B cell (primary cell): ENCODE measurements at regions not wholly inside any gene's neighbourhood (a gene's known extent, or its start where the extent isn't known, plus 50 kb on each side); places are given as distances from the start of the nearest gene placed in this dataset.

Experiments used
- ATAC-seq: fragments of 200-7000 bp; cut with Tn5 transposase; one replicate; pipeline ENCODE4 v1.10.0; 2021; ENCODE audit warnings: low read depth, mild to moderate bottlenecking, moderate number of reproducible peaks, moderate library complexity
- CTCF ChIA-PET: fragments of 350-600 bp; sonication (Branson Sonifier 250); formaldehyde crosslinking; loops from one replicate; lab custom pipeline; 2021; ENCODE audit warnings: antibody characterized with exemption, inconsistent platforms; lab: Charles Lee
- POLR2A ChIA-PET: fragments of 350-600 bp; sonication (Branson Sonifier 250); formaldehyde crosslinking; loops from one replicate; lab custom pipeline; 2021; ENCODE audit warnings: antibody characterized with exemption; lab: Charles Lee
- DNase-seq: peaks from one replicate; pipeline ENCODE4 v3.0.0; 2013
- H2AFZ ChIP-seq: 2 replicates; pipeline ENCODE4 v1.6.1; 2012; ENCODE audit warnings: mild to moderate bottlenecking, low read depth, low read length; ENCODE audit not compliant: insufficient read depth, poor library complexity, severe bottlenecking
- H3K27ac ChIP-seq, 2 donors: 1 replicate in 1 of 2; 2 replicates in 1 of 2; pipeline ENCODE4 v1.5.1; 2012 to 2013; ENCODE audit warnings: low read length in 2 of 2, mild to moderate bottlenecking in 2 of 2, moderate library complexity in 1 of 2
- H3K27me3 ChIP-seq, 4 experiments: fragments of 200-600 bp in 1 of 4; sonication (generic) in 1 of 4; replicated peaks in 1 of 4; 1 replicate in 2 of 4; 2 replicates in 2 of 4; pipeline versions ENCODE4 v1.6.1 to v1.7.0; 2013 to 2016; ENCODE audit warnings: low read length in 3 of 4, mild to moderate bottlenecking in 2 of 4, mixed read lengths in 1 of 4, moderate library complexity in 1 of 4; ENCODE audit not compliant: insufficient read depth in 4 of 4, control insufficient read depth in 3 of 4; ENCODE audit errors: control extremely low read depth in 1 of 4
- H3K36me3 ChIP-seq, 2 experiments: replicated peaks in 1 of 2; 1 replicate in 1 of 2; 2 replicates in 1 of 2; pipeline versions ENCODE4 v1.6.1 to v1.7.1; 2013; ENCODE audit warnings: low read length in 1 of 2; ENCODE audit not compliant: insufficient read depth in 2 of 2, control insufficient read depth in 1 of 2; ENCODE audit errors: control extremely low read depth in 1 of 2, extremely low read depth in 1 of 2
- H3K4me1 ChIP-seq, 2 donors: fragments of 200-600 bp in 1 of 2; sonication (generic) in 1 of 2; 1 replicate in 1 of 2; 2 replicates in 1 of 2; pipeline versions ENCODE4 v1.5.1 to v1.6.1; 2013 to 2017; ENCODE audit warnings: low read length in 2 of 2; ENCODE audit not compliant: control insufficient read depth in 2 of 2, insufficient read depth in 2 of 2
- H3K4me2 ChIP-seq: replicated peaks from 2 replicates; pipeline ENCODE3; 2012; ENCODE audit warnings: mild to moderate bottlenecking, low read depth, low read length; ENCODE audit not compliant: poor library complexity, severe bottlenecking
- H3K4me3 ChIP-seq, 5 experiments: fragments of 200-600 bp in 1 of 5; sonication (generic) in 1 of 5; 1 replicate in 3 of 5; 2 replicates in 2 of 5; pipeline versions ENCODE4 v1.5.1 to v1.7.0; 2011 to 2016; ENCODE audit warnings: low read length in 4 of 5, mild to moderate bottlenecking in 4 of 5, low read depth in 2 of 5, control low read depth in 1 of 5, moderate library complexity in 1 of 5; ENCODE audit not compliant: insufficient read depth in 1 of 5; ENCODE audit errors: control extremely low read depth in 1 of 5, extremely low read depth in 1 of 5
- H3K79me2 ChIP-seq: fragments of 200-600 bp; sonication (generic); one replicate; pipeline ENCODE4 v1.6.0; 2016; ENCODE audit warnings: low read length; ENCODE audit not compliant: control insufficient read depth, insufficient read depth
- H3K9ac ChIP-seq: fragments of 200-600 bp; sonication (generic); 2 replicates; pipeline ENCODE4 v1.6.1; 2017; ENCODE audit warnings: mild to moderate bottlenecking, low read length, moderate library complexity
- H3K9me3 ChIP-seq, 3 donors: one replicate each; pipeline versions ENCODE4 v1.6.1 to v1.7.1; 2013; ENCODE audit warnings: low read length in 2 of 3; ENCODE audit not compliant: control insufficient read depth in 2 of 3, insufficient read depth in 1 of 3; ENCODE audit errors: control extremely low read depth in 1 of 3
- H4K20me1 ChIP-seq: 2 replicates; pipeline ENCODE4 v1.6.0; 2012; ENCODE audit warnings: mild to moderate bottlenecking, low read length; ENCODE audit not compliant: insufficient read depth, control insufficient read depth, poor library complexity, severe bottlenecking
- H3K27ac Mint-ChIP-seq: one replicate; pipeline ENCODE4 v1.8.0; 2021; ENCODE audit warnings: mixed read lengths
- H3K27me3 Mint-ChIP-seq: one replicate; pipeline ENCODE4 v1.8.0; 2021; ENCODE audit warnings: mixed read lengths
- H3K4me1 Mint-ChIP-seq: one replicate; pipeline ENCODE4 v1.8.0; 2021; ENCODE audit warnings: mixed read lengths
- H3K4me3 Mint-ChIP-seq: one replicate; pipeline ENCODE4 v1.8.0; 2021; ENCODE audit warnings: mixed read lengths
- H3K9me3 Mint-ChIP-seq: one replicate; pipeline ENCODE4 v1.8.0; 2022; ENCODE audit warnings: mixed read lengths; ENCODE audit not compliant: insufficient read depth
- EZH2 ChIP-seq: IDR thresholded peaks from 2 replicates; pipeline ENCODE4 v1.6.1; 2012; ENCODE audit warnings: borderline replicate concordance, low read depth, mild to moderate bottlenecking, moderate library complexity, low read length; ENCODE audit not compliant: insufficient read depth, poor library complexity, severe bottlenecking
- WGBS: methylation state at CpG from one replicate; pipeline ENCODE4 v1.1.5; 2013; ENCODE audit warnings: missing lambda C conversion rate; ENCODE audit not compliant: insufficient coverage; 5-methylcytosine and 5-hydroxymethylcytosine counted together
- intact Hi-C: fragments of 100-400 bp; cut with micrococcal nuclease; formaldehyde crosslinking; loops from one replicate; pipeline ENCODE4 v1.10.0; 2022
- TF ChIP-seq, protein P1 (sequence below): fragments of 200-600 bp; IDR thresholded peaks from one replicate; pipeline ENCODE4 v1.8.0; 2022; ENCODE audit warnings: antibody characterized with exemption, mild to moderate bottlenecking

DNA sequence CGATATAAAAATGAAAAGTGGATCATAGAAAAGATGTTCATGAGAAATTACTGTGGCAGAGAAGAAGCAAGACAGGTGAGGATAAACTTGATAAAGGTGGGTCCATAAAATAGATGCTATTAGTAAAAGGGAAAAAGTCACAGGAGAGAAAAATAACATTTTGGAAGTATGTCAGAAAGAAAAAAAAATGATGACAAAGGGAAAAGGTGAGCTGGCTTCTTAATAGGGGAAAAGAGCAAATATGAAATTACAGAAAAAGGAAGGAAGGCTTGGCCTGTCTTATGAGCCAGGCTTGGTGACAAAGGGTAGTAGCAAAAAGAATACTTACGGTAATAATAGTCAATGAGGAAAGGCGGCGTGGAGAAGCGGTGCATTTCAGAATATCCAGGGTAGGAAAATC, 386.1 kb downstream of the RWDD3 start:
- H3K9ac ChIP-seq, result no peak overlapping the region
- no peaks in the 10 kb centered on the region for H3K79me2 ChIP-seq
- H3K4me3 ChIP-seq, result no peak overlapping the region
- H3K27ac ChIP-seq, result no peak overlapping the region
- WGBS, result 75% methylated on average over 4 of the region's 5 CpGs
- H3K27ac Mint-ChIP-seq, result no peak overlapping the region
- no peaks in the 10 kb centered on the region for H4K20me1 ChIP-seq
- DNase-seq (no peak), ATAC-seq (no peak)
- intact Hi-C loops, result no loop called here
- no peaks in the 10 kb centered on the region for H3K4me1 ChIP-seq
- CTCF ChIA-PET, result no interaction called here
- no peaks in the 10 kb centered on the region for H3K27me3 ChIP-seq
- H3K9me3 Mint-ChIP-seq, result no peaks in the 10 kb centered on the region
- no peak overlapping the region for H3K4me2 ChIP-seq
- H3K27me3 Mint-ChIP-seq, result no peaks in the 10 kb centered on the region
- H3K4me1 Mint-ChIP-seq, result no peaks in the 10 kb centered on the region
- no peak overlapping the region for H3K4me3 Mint-ChIP-seq
- H3K36me3 ChIP-seq, result no peaks in the 10 kb centered on the region
- peaks cover 0 to 4% (median 0%) of the 10 kb centered on the region in 3 donors for H3K9me3 ChIP-seq
- POLR2A ChIA-PET, result no interaction called here
- TF ChIP-seq, protein P1, sequence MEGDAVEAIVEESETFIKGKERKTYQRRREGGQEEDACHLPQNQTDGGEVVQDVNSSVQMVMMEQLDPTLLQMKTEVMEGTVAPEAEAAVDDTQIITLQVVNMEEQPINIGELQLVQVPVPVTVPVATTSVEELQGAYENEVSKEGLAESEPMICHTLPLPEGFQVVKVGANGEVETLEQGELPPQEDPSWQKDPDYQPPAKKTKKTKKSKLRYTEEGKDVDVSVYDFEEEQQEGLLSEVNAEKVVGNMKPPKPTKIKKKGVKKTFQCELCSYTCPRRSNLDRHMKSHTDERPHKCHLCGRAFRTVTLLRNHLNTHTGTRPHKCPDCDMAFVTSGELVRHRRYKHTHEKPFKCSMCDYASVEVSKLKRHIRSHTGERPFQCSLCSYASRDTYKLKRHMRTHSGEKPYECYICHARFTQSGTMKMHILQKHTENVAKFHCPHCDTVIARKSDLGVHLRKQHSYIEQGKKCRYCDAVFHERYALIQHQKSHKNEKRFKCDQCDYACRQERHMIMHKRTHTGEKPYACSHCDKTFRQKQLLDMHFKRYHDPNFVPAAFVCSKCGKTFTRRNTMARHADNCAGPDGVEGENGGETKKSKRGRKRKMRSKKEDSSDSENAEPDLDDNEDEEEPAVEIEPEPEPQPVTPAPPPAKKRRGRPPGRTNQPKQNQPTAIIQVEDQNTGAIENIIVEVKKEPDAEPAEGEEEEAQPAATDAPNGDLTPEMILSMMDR, result no peak
- TF ChIP-seq EZH2, result no peak
- no peak overlapping the region for H2AFZ ChIP-seq

DNA sequence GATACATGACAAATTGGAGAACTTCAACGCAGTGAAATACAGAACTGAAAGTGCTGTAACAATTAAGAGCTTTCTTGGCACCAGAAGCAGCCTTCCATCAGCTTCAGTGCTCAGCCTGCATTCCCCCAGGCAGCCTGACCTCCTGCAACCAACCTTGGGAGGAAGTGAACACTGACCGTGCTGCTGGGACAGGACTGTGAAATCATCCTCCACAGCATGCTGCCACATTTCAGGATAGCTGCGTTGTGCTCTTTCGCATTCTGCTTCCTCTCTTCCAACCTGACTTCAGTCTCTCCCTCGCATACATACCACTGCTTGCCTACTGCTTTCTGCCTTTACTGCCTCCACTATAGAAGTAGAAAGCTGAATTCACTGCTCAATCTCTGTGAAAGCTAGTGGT, 388.6 kb downstream of the RWDD3 start:
- DNase-seq (no peak), ATAC-seq (no peak)
- no peaks in the 10 kb centered on the region for H3K27me3 ChIP-seq
- TF ChIP-seq, protein P1, result no peak
- TF ChIP-seq EZH2, result no peak
- ChIA-PET CTCF (no interaction called here), POLR2A (no interaction called here)
- H3K4me3 ChIP-seq, result no peak overlapping the region
- intact Hi-C loops, result no loop called here
- no peak overlapping the region for H3K9ac ChIP-seq
- H3K9me3 Mint-ChIP-seq, result no peaks in the 10 kb centered on the region
- H3K27me3 Mint-ChIP-seq, result no peaks in the 10 kb centered on the region
- H4K20me1 ChIP-seq, result no peaks in the 10 kb centered on the region
- 71% methylated on average over 5 of the region's 5 CpGs for WGBS
- no peak overlapping the region for H2AFZ ChIP-seq
- H3K4me2 ChIP-seq, result no peak overlapping the region
- H3K27ac ChIP-seq, result no peak overlapping the region
- no peaks in the 10 kb centered on the region for H3K4me1 Mint-ChIP-seq
- no peaks in the 10 kb centered on the region for H3K79me2 ChIP-seq
- H3K4me1 ChIP-seq, result no peaks in the 10 kb centered on the region
- no peak overlapping the region for H3K4me3 Mint-ChIP-seq
- no peaks in the 10 kb centered on the region for H3K36me3 ChIP-seq
- H3K9me3 ChIP-seq, result peaks cover 0 to 4% (median 0%) of the 10 kb centered on the region in 3 donors
- H3K27ac Mint-ChIP-seq, result no peak overlapping the region
